ENCODE measurements at regions not wholly inside any gene's neighbourhood (a gene's known extent, or its start where the extent isn't known, plus 50 kb on each side); places are given as distances from the start of the nearest gene placed in this dataset.

- TF ChIP-seq CTCF (IDR thresholded peaks at IDR 0.05) (no peak), POLR2AphosphoS5 (IDR thresholded peaks at IDR 0.05) (no peak), POLR2A (IDR thresholded peaks at IDR 0.05) (no peak)
Observed at GRCh38 chr12:111028830-111029229, 108.5 kb upstream of the MYL2 start.
